Tibial nerve (tissue), 4 donors: ENCODE measurements at regions not wholly inside any gene's neighbourhood (a gene's known extent, or its start where the extent isn't known, plus 50 kb on each side); places are given as distances from the start of the nearest gene placed in this dataset.
"Not testable (repeated sequence)": the region's sequence is repeated elsewhere in the genome, so short reads cannot be mapped to it uniquely, and the experiment has no call there.

Experiments
- DNase-seq, 2 donors: peaks; one replicate each; pipeline ENCODE4 v3.0.0-alpha.2; 2019; ENCODE audit warnings: low spot score in 2 of 2
- H3K27ac ChIP-seq, 4 donors: fragments of 200-600 bp; sonication (generic) in 3 of 4; one replicate each; pipeline ENCODE4 v1.5.1; 2017 to 2019; ENCODE audit warnings: mild to moderate bottlenecking in 1 of 4
- H3K27me3 ChIP-seq, 2 donors: fragments of 200-600 bp; sonication (generic) in 1 of 2; one replicate each; pipeline versions ENCODE4 v1.5.1 to v1.6.0; 2017 to 2019
- H3K36me3 ChIP-seq, 3 donors: fragments of 200-600 bp; sonication (generic); one replicate each; pipeline ENCODE4 v1.5.1; 2018 to 2019
- H3K4me1 ChIP-seq, 4 donors: fragments of 200-600 bp; sonication (generic) in 3 of 4; one replicate each; pipeline ENCODE4 v1.5.1; 2017 to 2019
- H3K4me3 ChIP-seq, 4 donors: fragments of 200-600 bp; sonication (generic) in 3 of 4; one replicate each; pipeline ENCODE4 v1.5.1; 2017 to 2019; ENCODE audit warnings: mild to moderate bottlenecking in 1 of 4, moderate library complexity in 1 of 4
- H3K9me3 ChIP-seq, 4 donors: fragments of 200-600 bp; sonication (generic) in 3 of 4; one replicate each; pipeline ENCODE4 v1.5.1; 2017 to 2019
- EP300 ChIP-seq, 2 donors: sonication (generic); formaldehyde crosslinking; IDR thresholded peaks; one replicate each; pipeline ENCODE4 v1.6.1; 2017; ENCODE audit warnings: antibody characterized with exemption in 2 of 2, mild to moderate bottlenecking in 1 of 2
- POLR2A ChIP-seq, 2 donors: fragments of 450-650 bp; IDR thresholded peaks; one replicate each; pipeline ENCODE4 v1.6.1; 2017; ENCODE audit warnings: antibody characterized with exemption in 2 of 2, mild to moderate bottlenecking in 2 of 2, moderate library complexity in 2 of 2
- WGBS, 2 donors: methylation state at CpG; one replicate each; pipeline ENCODE4 v1.1.5; 2018; 5-methylcytosine and 5-hydroxymethylcytosine counted together
- TF ChIP-seq, protein P1 (sequence below), 5 experiments: fragments of 200-600 bp in 3 of 5; fragments of 450-650 bp in 2 of 5; sonication (generic) in 3 of 5; IDR thresholded peaks; one replicate each; pipeline ENCODE4 v1.5.1; 2016 to 2019; ENCODE audit warnings: antibody characterized with exemption in 5 of 5, mild to moderate bottlenecking in 3 of 5, moderate library complexity in 2 of 5

DNA sequence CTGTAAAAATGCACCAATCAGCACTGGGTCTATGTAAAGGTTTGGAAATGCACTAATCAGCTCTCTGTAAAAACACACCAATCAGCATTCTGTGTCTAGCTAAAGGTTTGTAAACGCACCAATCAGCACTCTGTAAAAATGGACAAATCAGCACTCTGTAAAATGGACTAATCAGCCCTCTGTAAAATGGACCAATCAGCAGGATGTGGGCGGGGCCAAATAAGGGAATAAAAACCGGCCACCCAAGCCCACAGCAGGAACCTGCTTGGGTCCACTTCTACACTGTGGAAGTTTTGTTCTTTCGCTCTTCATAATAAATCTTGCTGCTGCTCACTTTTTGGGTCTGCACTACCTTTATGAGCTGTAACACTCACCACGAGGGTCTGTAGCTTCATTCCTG, 101.0 kb downstream of the SMC2 start:
- not testable (repeated sequence) for H3K4me1 ChIP-seq, H3K36me3 ChIP-seq, H3K9me3 ChIP-seq, H3K4me3 ChIP-seq, DNase-seq, H3K27me3 ChIP-seq, H3K27ac ChIP-seq
- 92% methylated on average over 5 of the region's 5 CpGs for WGBS, 2 donors

DNA sequence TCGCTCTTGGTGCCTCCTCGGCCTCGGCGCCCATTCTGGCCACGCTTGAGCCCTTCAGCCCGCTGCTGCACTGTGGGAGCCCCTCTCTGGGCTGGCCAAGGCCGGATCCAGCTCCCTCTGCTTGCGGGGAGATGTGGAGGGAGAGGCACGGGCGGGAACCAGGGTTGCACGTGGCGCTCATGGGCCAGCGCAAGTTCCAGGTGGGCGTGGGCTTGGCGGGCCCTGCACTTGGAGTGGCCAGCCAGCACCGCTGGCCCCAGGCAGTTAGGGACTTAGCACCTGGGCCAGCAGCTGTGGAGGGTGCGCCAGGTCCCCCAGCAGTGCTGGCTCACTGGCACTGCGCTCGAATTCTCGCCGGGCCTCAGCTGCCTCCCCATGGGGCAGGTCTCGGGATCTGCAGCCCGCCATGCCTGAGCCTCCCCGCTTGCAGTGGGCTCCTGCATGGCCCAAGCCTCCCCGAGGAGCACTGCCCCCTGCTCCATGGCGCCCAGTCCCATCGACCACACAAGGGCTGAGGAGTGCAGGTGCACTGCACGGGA, 106.4 kb downstream of the SMC2 start:
- no peak overlapping the region for H3K4me3 ChIP-seq
- no peak overlapping the region for H3K27ac ChIP-seq
- DNase-seq, result no peak
- no peak for TF ChIP-seq EP300 (IDR thresholded peaks at IDR 0.05)
- TF ChIP-seq POLR2A (IDR thresholded peaks at IDR 0.05), result no peak
- TF ChIP-seq, protein P1, sequence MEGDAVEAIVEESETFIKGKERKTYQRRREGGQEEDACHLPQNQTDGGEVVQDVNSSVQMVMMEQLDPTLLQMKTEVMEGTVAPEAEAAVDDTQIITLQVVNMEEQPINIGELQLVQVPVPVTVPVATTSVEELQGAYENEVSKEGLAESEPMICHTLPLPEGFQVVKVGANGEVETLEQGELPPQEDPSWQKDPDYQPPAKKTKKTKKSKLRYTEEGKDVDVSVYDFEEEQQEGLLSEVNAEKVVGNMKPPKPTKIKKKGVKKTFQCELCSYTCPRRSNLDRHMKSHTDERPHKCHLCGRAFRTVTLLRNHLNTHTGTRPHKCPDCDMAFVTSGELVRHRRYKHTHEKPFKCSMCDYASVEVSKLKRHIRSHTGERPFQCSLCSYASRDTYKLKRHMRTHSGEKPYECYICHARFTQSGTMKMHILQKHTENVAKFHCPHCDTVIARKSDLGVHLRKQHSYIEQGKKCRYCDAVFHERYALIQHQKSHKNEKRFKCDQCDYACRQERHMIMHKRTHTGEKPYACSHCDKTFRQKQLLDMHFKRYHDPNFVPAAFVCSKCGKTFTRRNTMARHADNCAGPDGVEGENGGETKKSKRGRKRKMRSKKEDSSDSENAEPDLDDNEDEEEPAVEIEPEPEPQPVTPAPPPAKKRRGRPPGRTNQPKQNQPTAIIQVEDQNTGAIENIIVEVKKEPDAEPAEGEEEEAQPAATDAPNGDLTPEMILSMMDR (IDR thresholded peaks at IDR 0.05), result no peak
- WGBS, 2 donors, result 90 to 92% methylated on average over 17 to 23 of the region's 28 CpGs
- H3K4me1 ChIP-seq, result no peaks in the 10 kb centered on the region
- no peaks in the 10 kb centered on the region for H3K36me3 ChIP-seq
- no peaks in the 10 kb centered on the region for H3K27me3 ChIP-seq
- H3K9me3 ChIP-seq, result peaks cover 0 to 10% (median 0%) of the 10 kb centered on the region in 4 donors

DNA sequence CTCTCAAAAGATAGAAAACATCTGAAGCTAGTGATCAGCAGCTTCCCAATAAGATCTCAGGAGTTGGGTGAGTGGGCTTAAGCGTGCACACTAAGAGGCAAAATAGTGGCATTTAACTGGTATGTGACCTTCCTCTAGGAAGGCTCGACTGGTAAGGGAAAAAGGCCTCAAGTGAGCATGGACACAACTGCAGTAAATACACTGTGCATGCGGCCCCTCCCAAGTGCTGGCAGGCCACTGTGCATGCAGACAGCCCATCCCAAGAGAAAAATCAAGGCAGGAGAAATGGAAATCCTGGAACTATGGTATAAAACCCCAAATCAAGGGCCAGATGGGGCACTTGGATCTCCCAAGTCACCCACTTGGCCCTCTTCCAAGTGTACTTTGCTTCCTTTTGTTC, 112.7 kb downstream of the SMC2 start:
- H3K27me3 ChIP-seq, result no peaks in the 10 kb centered on the region
- no peak for DNase-seq
- H3K36me3 ChIP-seq, result no peaks in the 10 kb centered on the region
- no peaks in the 10 kb centered on the region for H3K9me3 ChIP-seq
- no peaks in the 10 kb centered on the region for H3K4me1 ChIP-seq
- 62 to 72% methylated on average over 3 of the region's 3 CpGs for WGBS, 2 donors
- TF ChIP-seq POLR2A (IDR thresholded peaks at IDR 0.05), result no peak
- TF ChIP-seq, protein P1 (IDR thresholded peaks at IDR 0.05), result no peak
- no peak overlapping the region for H3K4me3 ChIP-seq
- H3K27ac ChIP-seq, result no peak overlapping the region

DNA sequence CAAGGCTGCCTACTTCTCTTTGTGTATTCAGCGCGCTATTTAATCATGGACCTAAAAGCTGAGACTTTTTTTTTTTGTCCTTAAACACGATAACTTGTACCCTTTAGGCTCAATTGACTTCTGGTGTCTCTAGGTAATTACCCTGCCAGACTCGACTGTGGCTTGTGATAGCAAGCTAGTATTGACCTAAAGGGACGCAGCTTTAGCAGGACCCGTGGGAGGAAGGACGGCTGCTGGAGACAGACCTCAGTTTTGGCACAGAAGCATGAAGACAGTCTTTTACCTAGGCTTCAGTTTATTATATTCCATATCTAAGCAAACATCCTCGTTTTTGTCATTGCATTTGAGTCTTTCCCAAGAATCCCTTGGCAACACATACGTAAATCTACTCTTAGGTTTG, 115.3 kb downstream of the SMC2 start:
- Histone ChIP-seq H3K9me3 (no peaks in the 10 kb centered on the region), H3K4me3 (no peak overlapping the region), H3K27ac (no peak overlapping the region), H3K36me3 (no peaks in the 10 kb centered on the region), H3K4me1 (no peaks in the 10 kb centered on the region), H3K27me3 (no peaks in the 10 kb centered on the region)
- DNase-seq, result no peak
- no peak for TF ChIP-seq EP300 (IDR thresholded peaks at IDR 0.05)
- TF ChIP-seq, protein P1 (IDR thresholded peaks at IDR 0.05), result no peak
- no peak for TF ChIP-seq POLR2A (IDR thresholded peaks at IDR 0.05)
- 78 to 82% methylated on average over 9 of the region's 9 CpGs for WGBS, 2 donors

DNA sequence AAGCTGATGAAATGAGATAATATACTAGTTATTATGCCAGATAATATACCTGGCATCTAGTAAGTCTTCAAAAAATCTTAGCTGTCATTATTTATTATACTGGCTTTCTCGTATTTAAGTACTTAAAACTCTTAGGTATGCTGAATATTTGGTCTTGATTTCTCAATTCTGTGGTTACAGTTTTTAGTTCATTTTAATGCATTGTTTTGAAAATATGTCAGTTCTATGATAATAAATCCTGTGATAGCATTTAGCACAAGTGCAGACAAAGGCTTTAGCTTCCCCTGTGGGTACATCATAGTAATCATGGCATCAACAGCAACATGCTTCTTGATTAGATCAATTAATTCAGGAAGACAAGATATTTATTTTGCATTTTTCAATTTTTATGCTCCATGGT, 133.0 kb downstream of the SMC2 start:
- no peak overlapping the region for H3K27ac ChIP-seq
- H3K4me1 ChIP-seq, result no peaks in the 10 kb centered on the region
- no peak for DNase-seq
- H3K36me3 ChIP-seq, result no peaks in the 10 kb centered on the region
- no peak overlapping the region for H3K4me3 ChIP-seq
- H3K27me3 ChIP-seq, result no peaks in the 10 kb centered on the region
- peaks cover 0 to 3% (median 0%) of the 10 kb centered on the region in 4 donors for H3K9me3 ChIP-seq
- TF ChIP-seq EP300 (IDR thresholded peaks at IDR 0.05) (no peak), POLR2A (IDR thresholded peaks at IDR 0.05) (no peak)
- TF ChIP-seq, protein P1 (IDR thresholded peaks at IDR 0.05), result no peak
- WGBS, 2 donors, result 79 to 92% methylated on average over 1 of the region's 1 CpG

DNA sequence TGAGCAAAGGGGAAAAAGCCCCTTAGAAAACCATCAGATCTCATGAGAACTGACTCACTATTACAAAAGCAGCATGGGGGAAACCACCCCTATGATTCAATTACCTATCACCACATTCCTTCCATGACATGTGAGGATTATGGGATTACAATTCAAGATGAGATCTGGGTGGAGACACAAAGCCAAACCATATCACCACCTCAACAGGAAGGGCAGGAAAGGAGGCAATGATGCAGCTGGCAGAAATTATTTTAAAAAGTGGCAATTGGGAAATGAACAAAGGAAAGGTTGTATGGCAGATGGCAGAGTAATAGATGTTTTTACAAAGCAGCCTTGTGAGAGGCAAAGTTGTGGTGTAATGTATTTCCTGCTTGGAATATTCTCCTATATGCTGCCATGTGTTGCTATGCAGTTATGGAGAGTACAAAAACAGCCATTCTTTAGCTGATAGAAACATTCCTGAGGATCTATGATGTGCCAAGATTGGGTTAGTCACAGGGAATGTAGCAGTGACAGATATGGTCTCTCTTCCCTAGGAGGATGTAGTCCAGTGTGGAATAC, 138.8 kb downstream of the SMC2 start:
- Histone ChIP-seq H3K36me3 (no peaks in the 10 kb centered on the region), H3K27ac (no peak overlapping the region), H3K4me1 (no peaks in the 10 kb centered on the region), H3K4me3 (no peak overlapping the region), H3K9me3 (peaks cover 0 to 17% (median 0%) of the 10 kb centered on the region in 4 donors), H3K27me3 (no peaks in the 10 kb centered on the region)
- no peak for DNase-seq
- TF ChIP-seq POLR2A (IDR thresholded peaks at IDR 0.05) (no peak), EP300 (IDR thresholded peaks at IDR 0.05) (no peak)
- TF ChIP-seq, protein P1 (IDR thresholded peaks at IDR 0.05), result no peak
